ENCODE measurements at regions not wholly inside any gene's neighbourhood (a gene's known extent, or its start where the extent isn't known, plus 50 kb on each side); places are given as distances from the start of the nearest gene placed in this dataset.

DNA sequence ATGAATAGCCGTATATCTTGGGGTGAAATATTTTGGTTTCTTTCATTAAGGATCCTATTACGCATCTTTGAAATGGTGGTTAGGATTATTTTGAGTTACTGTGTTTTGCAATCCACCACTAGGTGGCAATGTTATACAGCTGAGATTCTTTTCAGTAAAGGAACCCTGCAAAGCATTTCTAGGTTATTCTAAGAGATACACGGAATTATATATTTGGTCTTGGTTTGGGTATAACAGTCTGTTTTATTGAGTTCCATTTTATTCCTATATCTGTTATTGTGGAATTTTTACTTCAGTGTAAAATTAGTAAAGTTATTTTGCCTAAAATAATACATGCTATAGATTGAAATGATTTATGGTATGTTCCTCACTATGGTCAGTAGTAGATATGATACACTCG, 62.9 kb upstream of the CPHXL start:
- TF ChIP-seq, protein P1, sequence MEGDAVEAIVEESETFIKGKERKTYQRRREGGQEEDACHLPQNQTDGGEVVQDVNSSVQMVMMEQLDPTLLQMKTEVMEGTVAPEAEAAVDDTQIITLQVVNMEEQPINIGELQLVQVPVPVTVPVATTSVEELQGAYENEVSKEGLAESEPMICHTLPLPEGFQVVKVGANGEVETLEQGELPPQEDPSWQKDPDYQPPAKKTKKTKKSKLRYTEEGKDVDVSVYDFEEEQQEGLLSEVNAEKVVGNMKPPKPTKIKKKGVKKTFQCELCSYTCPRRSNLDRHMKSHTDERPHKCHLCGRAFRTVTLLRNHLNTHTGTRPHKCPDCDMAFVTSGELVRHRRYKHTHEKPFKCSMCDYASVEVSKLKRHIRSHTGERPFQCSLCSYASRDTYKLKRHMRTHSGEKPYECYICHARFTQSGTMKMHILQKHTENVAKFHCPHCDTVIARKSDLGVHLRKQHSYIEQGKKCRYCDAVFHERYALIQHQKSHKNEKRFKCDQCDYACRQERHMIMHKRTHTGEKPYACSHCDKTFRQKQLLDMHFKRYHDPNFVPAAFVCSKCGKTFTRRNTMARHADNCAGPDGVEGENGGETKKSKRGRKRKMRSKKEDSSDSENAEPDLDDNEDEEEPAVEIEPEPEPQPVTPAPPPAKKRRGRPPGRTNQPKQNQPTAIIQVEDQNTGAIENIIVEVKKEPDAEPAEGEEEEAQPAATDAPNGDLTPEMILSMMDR (IDR thresholded peaks at IDR 0.05): peak; percentile 15 to 82 (median 64)
- TF ChIP-seq POLR2AphosphoS5 (IDR thresholded peaks at IDR 0.05): no peak

Data from sigmoid colon (tissue), 4 donors.